K562 (cell line): ENCODE measurements at regions not wholly inside any gene's neighbourhood (a gene's known extent, or its start where the extent isn't known, plus 50 kb on each side); places are given as distances from the start of the nearest gene placed in this dataset.

Source experiments
- ATAC-seq: fragments of 200-7000 bp; cut with Tn5 transposase; 3 replicates; pipeline ENCODE4 v1.9.1; 2020; ENCODE audit warnings: moderate library complexity
- BruUV-seq: library from RNA; stranded (reverse); fragments of 400-500 nt; replicated peaks from 2 replicates; lab custom pipeline; 2021; lab: Mats Ljungman, UMichigan
- CTCF ChIA-PET: fragments of 300-600 bp; formaldehyde crosslinking; extraction: SDS; loops from one replicate; lab custom pipeline; 2021; ENCODE audit warnings: low intra/inter-chr PET ratio; lab: Yijun Ruan, JAX
- POLR2A ChIA-PET: fragments of 300-600, 350-650 bp; sonication (Branson Sonifier 250); formaldehyde crosslinking; extraction: SDS; loops from one replicate; lab custom pipeline; 2021; ENCODE audit warnings: antibody characterized with exemption, inconsistent platforms; lab: Yijun Ruan, JAX
- DNase-seq, 4 experiments: peaks; one replicate each; pipeline versions ENCODE4 v3.0.0 to v3.0.0-alpha.2; 2011 to 2018; ENCODE audit warnings: low spot score in 3 of 4, mixed read lengths in 3 of 4; ENCODE audit errors: extremely low read depth in 1 of 4
- FAIRE-seq: peaks from 2 replicates; lab custom pipeline; 2011; peaks lifted over from hg19 to GRCh38; lab: Jason Lieb, UNC
- H2AFZ ChIP-seq: 2 replicates; pipeline ENCODE4 v1.6.0; 2011; ENCODE audit warnings: low read depth, low read length, control low read depth, inconsistent platforms
- H3K27ac ChIP-seq: fragments of 200-600 bp; 3 replicates; pipeline ENCODE4 v1.8.0; 2011; ENCODE audit warnings: low read depth, mild to moderate bottlenecking, control low read depth, inconsistent platforms, low read length, moderate library complexity, mixed read lengths; ENCODE audit errors: extremely low read depth
- H3K27me3 ChIP-seq, 2 experiments: fragments of 300-600 bp in 1 of 2; 2 replicates in 1 of 2; 3 replicates in 1 of 2; pipeline versions ENCODE4 v1.6.0 to v1.8.0; 2011; ENCODE audit warnings: inconsistent platforms in 2 of 2, low read length in 2 of 2, mild to moderate bottlenecking in 1 of 2, mixed read lengths in 1 of 2, moderate library complexity in 1 of 2; ENCODE audit not compliant: control insufficient read depth in 2 of 2, insufficient read depth in 2 of 2
- H3K36me3 ChIP-seq: fragments of 300-600 bp; 3 replicates; pipeline ENCODE4 v1.8.0; 2011; ENCODE audit warnings: mild to moderate bottlenecking, low read length, inconsistent platforms; ENCODE audit not compliant: control insufficient read depth, insufficient read depth
- H3K4me1 ChIP-seq, 2 experiments: fragments of 200-600 bp in 1 of 2; replicated peaks in 1 of 2; 2 replicates in 1 of 2; 3 replicates in 1 of 2; pipeline versions ENCODE4 v1.5.1 to v1.8.0; 2011; ENCODE audit warnings: inconsistent platforms in 2 of 2, low read length in 2 of 2, mild to moderate bottlenecking in 1 of 2, mixed read lengths in 1 of 2, moderate library complexity in 1 of 2; ENCODE audit not compliant: control insufficient read depth in 2 of 2, insufficient read depth in 2 of 2
- H3K4me2 ChIP-seq: 2 replicates; pipeline ENCODE4 v1.6.1; 2011; ENCODE audit warnings: low read length, control low read depth, inconsistent platforms, mixed read lengths; ENCODE audit not compliant: insufficient read depth
- H3K4me3 ChIP-seq: fragments of 200-600 bp; sonication (generic), shearing (Covaris generic); 2 replicates; pipeline ENCODE4 v1.5.1; 2016; ENCODE audit warnings: control low read depth, inconsistent platforms
- H3K79me2 ChIP-seq: fragments of 200-600 bp; 3 replicates; pipeline ENCODE4 v1.8.0; 2011; ENCODE audit warnings: low read length, inconsistent platforms; ENCODE audit not compliant: control insufficient read depth, insufficient read depth
- H3K9ac ChIP-seq, 2 experiments: 2 replicates each; pipeline versions ENCODE4 v1.6.0 to v1.6.1; 2011; ENCODE audit warnings: low read depth in 2 of 2, low read length in 2 of 2, control low read depth in 1 of 2, inconsistent platforms in 1 of 2, mild to moderate bottlenecking in 1 of 2, mixed read lengths in 1 of 2; ENCODE audit not compliant: insufficient read depth in 1 of 2
- H3K9me1 ChIP-seq: one replicate; pipeline ENCODE4 v1.6.0; 2011; ENCODE audit warnings: inconsistent platforms, mild to moderate bottlenecking, low read length, moderate library complexity; ENCODE audit not compliant: control insufficient read depth, insufficient read depth
- H3K9me3 ChIP-seq: replicated peaks from 2 replicates; pipeline ENCODE4 v1.5.1; 2011; ENCODE audit warnings: low read depth, low read length, inconsistent platforms; ENCODE audit not compliant: control insufficient read depth, insufficient read depth
- H4K20me1 ChIP-seq: replicated peaks from 2 replicates; pipeline ENCODE4 v1.6.1; 2011; ENCODE audit warnings: low read length, inconsistent platforms, mixed read lengths; ENCODE audit not compliant: control insufficient read depth, insufficient read depth
- CREB1 ChIP-seq, 2 experiments: sonication (generic) in 1 of 2; formaldehyde crosslinking in 1 of 2; IDR thresholded peaks; 2 replicates each; pipeline versions ENCODE4 v1.6.1 to v1.8.0; 2012 to 2022; ENCODE audit warnings: inconsistent platforms in 1 of 2, mild to moderate bottlenecking in 1 of 2, missing genetic modification reagents in 1 of 2, moderate library complexity in 1 of 2
- EP400 ChIP-seq: fragments of 450-650 bp; IDR thresholded peaks from 2 replicates; pipeline ENCODE4 v1.6.1; 2017; ENCODE audit warnings: antibody characterized with exemption, mild to moderate bottlenecking, moderate library complexity
- KDM5B ChIP-seq: fragments of 200-600 bp; sonication (generic); IDR thresholded peaks from 2 replicates; pipeline ENCODE4 v1.6.1; 2012; ENCODE audit warnings: low read depth, mild to moderate bottlenecking, moderate library complexity, low read length, control low read depth, inconsistent platforms; ENCODE audit not compliant: insufficient replicate concordance
- ZNF347 ChIP-seq: fragments of 450-650 bp; formaldehyde crosslinking; IDR thresholded peaks from 2 replicates; pipeline ENCODE4 v1.4.0; 2020; ENCODE audit warnings: low read depth, mild to moderate bottlenecking, moderate library complexity
- ZNF507 ChIP-seq: conservative IDR thresholded peaks from 2 replicates; pipeline ENCODE4 v1.6.1; 2017; ENCODE audit warnings: missing genetic modification characterization, missing compliant biosample characterization
- ZNF639 ChIP-seq, 2 experiments: fragments of 200-800 bp in 1 of 2; sonication (Bioruptor generic) in 1 of 2; sonication (generic) in 1 of 2; formaldehyde crosslinking in 1 of 2; IDR thresholded peaks in 1 of 2; conservative IDR thresholded peaks in 1 of 2; 2 replicates each; pipeline versions ENCODE4 v1.5.0 to v1.6.1; 2016 to 2020; ENCODE audit warnings: missing compliant biosample characterization in 1 of 2, missing genetic modification characterization in 1 of 2, missing genetic modification reagents in 1 of 2
- WGBS: fragments of 100-300 bp; shearing (Covaris generic); methylation state at CpG from one replicate; pipeline ENCODE4 v1.1.6; 2016; ENCODE audit warnings: low coverage, mixed read lengths; ENCODE audit not compliant: insufficient coverage; ENCODE audit errors: missing lambda C conversion rate; 5-methylcytosine and 5-hydroxymethylcytosine counted together
- in situ Hi-C: fragments of 300-500 bp; cut with MboI; formaldehyde crosslinking; loops from 4 replicates; pipeline ENCODE4 v1.15.0; 2018; ENCODE audit warnings: inconsistent platforms, mixed read lengths
- intact Hi-C: fragments of 100-400 bp; cut with micrococcal nuclease; formaldehyde crosslinking; loops from 2 replicates; pipeline ENCODE4 v1.14.2; 2022
- TF ChIP-seq, protein P1 (sequence below): fragments of 450-650 bp; IDR thresholded peaks from 2 replicates; pipeline ENCODE4 v1.6.1; 2018; ENCODE audit not compliant: partially characterized antibody

DNA sequence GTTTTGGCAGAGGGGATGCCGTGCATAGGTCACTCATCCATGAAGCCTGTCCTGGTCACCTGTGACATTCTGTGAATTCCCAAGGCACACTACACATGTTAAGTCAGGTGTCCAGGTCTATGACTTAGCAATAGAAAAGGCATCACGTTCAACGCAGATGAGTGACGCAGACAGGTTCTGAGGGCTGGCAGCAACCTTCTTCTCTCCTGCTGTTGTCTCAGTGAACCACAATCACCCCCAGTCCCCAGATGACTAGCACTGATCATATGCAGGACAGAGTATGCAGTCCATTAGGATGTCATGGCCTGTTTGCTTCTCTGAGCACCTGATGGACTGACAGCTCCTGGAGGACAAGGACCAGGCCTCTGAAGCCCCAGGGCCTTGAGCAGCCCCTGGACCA lies 157.8 kb upstream of the KAZN start (continued):
- no peak for TF ChIP-seq ZNF639 (CRISPR knock-in tag; conservative IDR thresholded peaks at IDR 0.05 in 1 of 2, IDR thresholded peaks at IDR 0.05 in 1 of 2)
- no peak for TF ChIP-seq CREB1 (IDR thresholded peaks at IDR 0.05)
- TF ChIP-seq CREB1 (CRISPR knock-in tag; IDR thresholded peaks at IDR 0.05) = no peak
- TF ChIP-seq ZNF347 (CRISPR knock-in tag) = no peak

DNA sequence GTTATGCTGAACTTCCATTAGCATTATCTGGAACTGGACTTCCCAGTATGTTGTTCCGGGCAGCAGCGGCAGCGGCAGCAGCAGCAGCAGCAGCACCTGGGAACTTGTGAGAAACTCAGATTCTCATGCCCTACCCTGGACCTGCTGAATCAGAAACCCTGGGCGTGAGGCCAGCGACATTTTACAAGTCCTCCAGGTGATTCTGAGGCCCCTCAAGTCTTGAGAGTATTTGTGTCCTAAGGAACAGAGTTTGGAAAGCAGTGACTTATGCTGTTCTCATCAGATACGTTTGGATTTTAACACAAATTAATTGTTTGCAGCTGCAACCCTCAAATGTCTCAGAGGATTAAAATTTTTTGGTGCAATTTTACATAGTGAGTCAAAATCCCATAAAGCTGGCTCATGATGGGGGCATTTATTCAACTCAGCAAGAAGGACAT lies 157.2 kb upstream of the KAZN start:
- Histone ChIP-seq H3K9me3 (0 out of 2 replicates have a peak, but pooled peaks cover 4% of the 10 kb centered on the region), H3K4me3 (no peak overlapping the region), H2AFZ (no peak overlapping the region), H3K4me2 (no peak overlapping the region), H3K27ac (no peak overlapping the region), H3K4me1 (peaks cover 19 to 56% of the 10 kb centered on the region in 2 experiments), H3K79me2 (no peaks in the 10 kb centered on the region), H3K36me3 (no peaks in the 10 kb centered on the region), H4K20me1 (0 out of 2 replicates have a peak, but pooled peaks cover 4% of the 10 kb centered on the region), H3K9ac (no peak overlapping the region), H3K27me3 (no peaks in the 10 kb centered on the region), H3K9me1 (no peaks in the 10 kb centered on the region)
- FAIRE-seq (no peak), ATAC-seq (no peak), DNase-seq (no peak)
- CTCF ChIA-PET = no interaction called here
- BruUV-seq = no TSS peak
- 63% methylated on average over 6 of the region's 6 CpGs for WGBS
- intact Hi-C loops (no loop called here), in situ Hi-C loops (no loop called here)
- POLR2A ChIA-PET = no interaction called here
- TF ChIP-seq EP400 (no peak), ZNF507 (tag) (no peak), KDM5B (peak; percentile 19)
- TF ChIP-seq, protein P1, sequence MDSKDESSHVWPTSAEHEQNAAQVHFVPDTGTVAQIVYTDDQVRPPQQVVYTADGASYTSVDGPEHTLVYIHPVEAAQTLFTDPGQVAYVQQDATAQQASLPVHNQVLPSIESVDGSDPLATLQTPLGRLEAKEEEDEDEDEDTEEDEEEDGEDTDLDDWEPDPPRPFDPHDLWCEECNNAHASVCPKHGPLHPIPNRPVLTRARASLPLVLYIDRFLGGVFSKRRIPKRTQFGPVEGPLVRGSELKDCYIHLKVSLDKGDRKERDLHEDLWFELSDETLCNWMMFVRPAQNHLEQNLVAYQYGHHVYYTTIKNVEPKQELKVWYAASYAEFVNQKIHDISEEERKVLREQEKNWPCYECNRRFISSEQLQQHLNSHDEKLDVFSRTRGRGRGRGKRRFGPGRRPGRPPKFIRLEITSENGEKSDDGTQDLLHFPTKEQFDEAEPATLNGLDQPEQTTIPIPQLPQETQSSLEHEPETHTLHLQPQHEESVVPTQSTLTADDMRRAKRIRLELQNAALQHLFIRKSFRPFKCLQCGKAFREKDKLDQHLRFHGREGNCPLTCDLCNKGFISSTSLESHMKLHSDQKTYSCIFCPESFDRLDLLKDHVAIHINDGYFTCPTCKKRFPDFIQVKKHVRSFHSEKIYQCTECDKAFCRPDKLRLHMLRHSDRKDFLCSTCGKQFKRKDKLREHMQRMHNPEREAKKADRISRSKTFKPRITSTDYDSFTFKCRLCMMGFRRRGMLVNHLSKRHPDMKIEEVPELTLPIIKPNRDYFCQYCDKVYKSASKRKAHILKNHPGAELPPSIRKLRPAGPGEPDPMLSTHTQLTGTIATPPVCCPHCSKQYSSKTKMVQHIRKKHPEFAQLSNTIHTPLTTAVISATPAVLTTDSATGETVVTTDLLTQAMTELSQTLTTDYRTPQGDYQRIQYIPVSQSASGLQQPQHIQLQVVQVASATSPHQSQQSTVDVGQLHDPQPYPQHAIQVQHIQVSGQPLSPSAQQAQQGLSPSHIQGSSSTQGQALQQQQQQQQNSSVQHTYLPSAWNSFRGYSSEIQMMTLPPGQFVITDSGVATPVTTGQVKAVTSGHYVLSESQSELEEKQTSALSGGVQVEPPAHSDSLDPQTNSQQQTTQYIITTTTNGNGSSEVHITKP = no peak
